HG02870 (cell line): ENCODE measurements at regions not wholly inside any gene's neighbourhood (a gene's known extent, or its start where the extent isn't known, plus 50 kb on each side); places are given as distances from the start of the nearest gene placed in this dataset.
"Not testable (repeated sequence)": the region's sequence is repeated elsewhere in the genome, so short reads cannot be mapped to it uniquely, and the experiment has no call there.

Experiments used
- ATAC-seq: cut with Tn5 transposase; IDR thresholded peaks from one replicate; pipeline ENCODE4 v1.9.1; 2021; ENCODE audit warnings: mild to moderate bottlenecking, moderate library complexity; ENCODE audit not compliant: unreplicated experiment

DNA sequence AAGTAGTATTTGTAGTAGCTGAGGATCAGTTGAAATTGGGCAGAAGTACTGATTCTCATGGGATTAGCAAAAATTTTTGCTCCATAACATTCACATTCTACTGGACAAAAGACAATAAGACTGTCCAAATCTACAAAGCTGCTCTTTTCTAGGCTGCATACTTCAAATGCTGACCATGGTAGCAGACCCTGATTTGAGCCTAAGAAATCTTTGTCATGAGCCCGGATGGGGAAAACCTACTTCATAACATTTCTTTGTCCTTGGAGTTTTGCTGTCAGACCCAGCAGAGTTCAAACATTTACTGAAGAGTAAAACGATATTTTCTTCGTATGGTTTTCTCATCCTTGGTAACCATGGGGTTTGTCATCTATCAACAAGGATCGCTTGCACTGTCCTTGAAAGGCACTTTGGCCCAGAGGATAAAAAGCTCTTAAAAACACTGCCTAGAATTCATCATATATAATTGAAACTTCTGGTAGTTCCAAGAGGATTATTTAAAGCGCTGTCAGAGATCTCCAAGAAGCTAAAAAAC lies 216.9 kb downstream of the CAVIN4 start:
- no peak for ATAC-seq

DNA sequence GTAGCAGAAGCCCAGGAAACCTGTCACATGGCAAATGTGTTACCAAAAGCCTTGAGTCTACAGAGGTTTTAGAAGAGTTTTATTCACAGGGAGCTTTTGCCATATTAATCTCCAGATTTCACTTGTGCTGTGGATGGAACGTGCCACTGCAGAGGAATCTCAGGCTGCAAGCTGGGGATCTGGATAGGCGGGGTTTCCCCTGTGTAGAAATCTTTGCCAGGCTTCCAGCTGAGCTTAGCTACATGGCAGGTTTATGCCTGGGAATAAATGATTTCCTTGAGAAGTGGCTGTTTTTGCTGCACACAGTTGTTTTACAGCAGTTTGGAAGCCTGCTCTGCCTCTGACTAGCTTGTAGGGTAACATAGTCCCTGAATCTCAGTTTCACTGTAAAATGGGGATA lies 224.6 kb upstream of the PLPPR1 start:
- ATAC-seq, result no peak

DNA sequence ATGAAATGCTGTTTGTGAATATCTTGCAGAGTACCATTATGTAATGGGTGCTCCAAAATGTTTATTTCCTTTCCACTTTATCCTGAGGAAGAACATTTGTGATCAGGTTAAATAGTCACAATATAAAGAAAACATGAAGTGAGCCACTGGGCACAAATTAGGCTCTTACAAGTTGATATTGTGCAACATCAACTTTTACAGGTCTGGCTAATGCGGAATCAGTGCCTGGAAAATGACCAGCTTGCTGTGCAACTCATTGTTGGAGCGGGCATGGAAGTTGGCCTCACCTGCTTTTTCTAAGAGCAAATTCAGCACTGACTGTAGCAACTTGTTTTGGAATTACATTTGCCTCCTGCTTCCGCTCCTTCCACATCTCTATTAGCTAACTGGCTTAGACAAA lies 216.9 kb upstream of the PLPPR1 start:
- no peak for ATAC-seq

DNA sequence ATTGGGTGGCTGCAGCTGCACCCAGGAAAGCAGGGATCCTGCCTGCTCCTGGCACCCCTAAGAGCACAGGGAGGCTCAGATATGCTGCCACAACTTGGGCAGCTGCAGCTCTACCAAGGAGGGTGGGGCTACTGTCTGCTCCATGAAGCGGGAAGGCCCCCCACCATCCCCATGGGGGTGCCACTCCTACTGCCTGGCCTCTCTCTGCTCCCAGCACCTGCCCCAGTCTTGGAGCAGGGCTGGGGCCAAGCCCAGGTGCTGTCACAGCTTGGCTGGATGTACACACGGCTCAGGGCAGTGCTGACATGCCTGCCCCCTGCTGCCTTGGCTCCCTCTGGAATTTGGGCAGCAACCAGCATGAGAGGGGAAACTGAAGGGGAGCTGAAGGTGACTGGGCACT lies 214.7 kb upstream of the PLPPR1 start:
- no peak for ATAC-seq

DNA sequence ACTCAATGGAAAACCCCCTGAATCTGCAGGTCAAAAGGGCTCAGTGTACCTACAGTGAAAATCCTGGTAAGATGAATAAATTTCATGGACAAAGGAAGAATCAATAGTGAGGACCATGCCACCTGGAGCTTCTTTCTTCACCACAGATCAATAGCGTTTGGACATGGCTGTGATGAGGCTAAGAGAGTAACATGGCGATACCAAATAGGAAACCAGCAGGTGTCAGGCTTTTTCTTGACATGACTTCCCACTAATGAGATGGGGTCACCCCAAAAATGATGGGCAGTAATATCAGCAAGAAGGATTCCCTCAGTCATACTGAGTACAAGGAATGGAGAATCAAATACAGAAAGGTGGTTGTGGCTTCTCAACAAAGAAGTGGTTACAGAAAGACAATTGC lies 208.5 kb upstream of the PLPPR1 start:
- ATAC-seq, result no peak

DNA sequence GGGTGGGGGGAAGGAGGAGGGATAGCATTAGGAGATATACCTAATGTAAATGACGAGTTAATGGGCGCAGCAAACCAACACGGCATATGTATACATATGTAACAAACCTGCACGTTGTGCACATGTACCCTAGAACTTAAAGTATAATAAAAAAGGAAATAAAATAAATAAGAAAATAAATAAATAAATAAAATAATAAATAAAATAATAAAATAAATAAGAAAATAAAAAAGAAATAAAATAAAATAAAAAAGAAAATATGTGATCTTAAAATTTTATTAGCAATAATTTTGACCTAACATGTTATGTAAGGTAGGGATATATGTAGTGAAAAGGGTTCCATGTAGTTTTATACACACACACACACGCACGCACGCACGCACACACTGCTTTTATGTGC lies 195.5 kb upstream of the PLPPR1 start:
- not testable (repeated sequence) for ATAC-seq

GRCh38 chr9:100838857-100839256 lies 189.7 kb upstream of the PLPPR1 start:
- ATAC-seq, result no peak

GRCh38 chr9:100848726-100849125 lies 179.8 kb upstream of the PLPPR1 start:
- no peak for ATAC-seq

DNA sequence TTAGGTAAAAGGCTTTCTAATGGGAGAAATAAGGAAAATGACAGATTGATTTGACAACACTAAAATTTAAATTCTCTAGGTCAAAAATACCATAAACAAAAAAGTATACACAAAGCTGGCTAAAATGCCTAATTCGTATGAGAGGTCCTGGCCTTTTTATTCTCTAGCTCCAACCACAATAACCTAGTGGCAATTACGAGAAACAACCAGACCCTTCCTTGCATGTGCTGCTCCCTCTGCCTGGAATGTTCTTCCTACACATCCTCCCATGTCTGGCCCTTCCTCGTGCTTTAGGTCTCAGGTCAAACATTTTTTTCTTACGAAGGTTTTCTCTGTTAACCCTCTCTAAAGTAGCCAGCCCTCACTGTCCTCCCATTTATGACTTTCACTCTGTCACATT lies 176.4 kb upstream of the PLPPR1 start:
- no peak for ATAC-seq

GRCh38 chr9:100856238-100856637 lies 172.3 kb upstream of the PLPPR1 start:
- ATAC-seq, result no peak

DNA sequence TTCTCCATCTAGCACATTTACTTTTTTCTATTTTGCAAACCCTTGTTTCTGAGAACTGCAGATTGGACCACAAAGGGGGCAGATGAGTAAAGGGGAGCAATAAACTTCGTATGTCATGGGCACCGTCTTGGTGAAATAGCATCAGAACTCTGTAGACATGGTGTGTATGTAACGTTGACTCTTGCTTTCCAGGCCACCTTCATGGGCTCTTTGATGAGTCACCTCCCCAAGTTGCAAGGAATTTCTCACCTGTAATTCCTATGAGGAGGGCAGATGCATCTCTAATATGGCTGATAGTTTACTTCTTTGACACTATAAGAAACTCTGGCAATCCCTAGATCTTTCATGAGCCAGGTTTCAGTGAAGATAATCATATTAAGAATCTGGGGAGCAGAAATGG lies 163.4 kb upstream of the PLPPR1 start:
- ATAC-seq, result no peak

DNA sequence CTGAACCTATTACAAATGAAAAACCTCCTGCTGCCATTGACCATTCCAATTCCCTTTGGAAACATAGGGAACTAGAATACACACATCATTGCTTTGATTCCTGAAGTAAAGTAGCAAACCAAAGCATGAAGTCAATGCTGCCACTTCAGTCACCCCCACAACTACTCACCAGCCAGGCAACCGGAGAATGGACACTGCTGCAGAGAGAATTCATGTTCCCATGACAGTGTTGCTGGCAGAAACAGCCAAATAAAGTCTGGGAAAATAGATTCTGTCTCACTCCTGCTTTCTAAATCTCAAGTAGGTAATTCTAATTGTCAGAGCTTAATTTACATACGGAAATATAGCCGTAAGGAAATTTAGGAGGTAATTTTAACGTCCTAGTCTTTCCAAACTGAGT lies 162.9 kb upstream of the PLPPR1 start:
- ATAC-seq, result no peak

DNA sequence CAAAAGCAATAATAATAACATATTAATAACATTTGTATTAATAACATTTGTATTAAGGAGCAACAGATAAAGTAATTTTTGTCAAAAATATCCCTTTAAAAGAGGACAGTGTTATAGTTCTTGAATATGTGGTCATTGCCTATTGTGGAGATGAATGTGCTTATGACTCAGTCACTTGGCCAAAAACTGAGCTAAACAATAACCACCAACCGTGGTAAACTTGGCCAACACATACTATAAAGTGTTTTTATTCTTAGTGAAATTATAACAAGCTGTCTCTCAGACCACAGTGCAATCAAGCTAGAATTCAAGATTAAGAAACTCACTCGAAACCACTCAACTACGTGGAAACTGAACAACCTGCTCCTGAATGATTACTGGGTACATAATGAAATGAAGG lies 159.2 kb upstream of the PLPPR1 start:
- no peak for ATAC-seq

GRCh38 chr9:100879884-100880283 lies 148.6 kb upstream of the PLPPR1 start:
- no peak for ATAC-seq

DNA sequence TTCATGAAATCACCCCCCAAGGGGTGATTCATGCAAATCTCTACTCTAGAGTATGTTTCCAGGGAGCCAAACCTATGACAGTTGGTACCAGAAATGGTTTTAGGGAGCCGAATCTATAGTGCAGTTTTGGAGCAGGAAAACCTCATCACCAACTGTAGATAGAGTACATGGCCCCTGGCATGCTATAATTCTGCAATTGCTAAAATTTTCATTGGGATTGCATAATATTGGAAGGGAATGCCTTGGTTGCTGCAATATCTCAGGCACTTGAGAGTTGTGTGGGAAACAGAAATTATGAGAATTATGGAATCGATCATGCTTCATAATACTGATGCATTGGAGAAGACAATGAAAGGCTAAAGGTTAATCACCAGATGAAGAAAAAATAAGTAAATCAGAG lies 148.2 kb upstream of the PLPPR1 start:
- ATAC-seq, result no peak

DNA sequence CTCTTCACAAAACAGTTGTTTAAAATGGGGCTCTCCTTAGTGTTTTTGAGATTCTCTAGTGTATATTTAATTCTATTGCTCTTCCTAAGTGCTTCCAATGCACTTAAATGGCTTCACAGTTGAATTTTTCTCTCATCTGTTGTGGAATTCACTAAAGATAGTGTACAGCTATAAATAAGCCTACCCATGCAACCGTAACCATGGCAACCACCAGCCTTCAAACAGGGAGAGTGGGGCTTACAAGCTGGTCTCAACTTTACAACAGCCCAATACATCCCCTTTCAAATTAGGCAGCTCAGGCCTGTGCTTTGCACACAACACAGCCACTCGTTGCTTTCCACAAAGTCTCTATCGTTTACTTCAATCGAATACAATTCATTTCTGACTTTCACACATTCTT lies 144.0 kb upstream of the PLPPR1 start:
- ATAC-seq, result no peak

- no peak for ATAC-seq
These were observed 138.2 kb upstream of the PLPPR1 start for GRCh38 chr9:100890321-100890720.

- ATAC-seq, result no peak
These were observed 117.3 kb upstream of the PLPPR1 start for GRCh38 chr9:100911273-100911672.

DNA sequence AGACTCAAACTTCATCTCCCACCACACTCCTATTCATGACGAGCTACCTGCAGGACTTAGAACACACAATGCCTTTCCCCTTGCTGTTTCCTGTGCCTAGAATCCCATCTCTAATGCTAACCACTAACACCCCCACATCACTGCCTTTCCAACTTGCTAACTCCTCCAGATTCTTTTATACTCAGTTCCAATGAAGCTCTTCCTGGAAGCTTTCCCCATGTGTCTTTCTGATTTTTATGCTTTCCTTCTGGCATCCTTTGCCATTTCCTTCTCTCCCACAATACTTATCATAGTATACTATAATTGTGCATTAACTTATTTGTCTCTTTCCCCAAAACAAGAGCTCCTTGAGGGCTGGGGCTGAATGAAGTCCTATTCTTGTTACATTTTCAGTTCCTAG lies 115.3 kb upstream of the PLPPR1 start:
- no peak for ATAC-seq

DNA sequence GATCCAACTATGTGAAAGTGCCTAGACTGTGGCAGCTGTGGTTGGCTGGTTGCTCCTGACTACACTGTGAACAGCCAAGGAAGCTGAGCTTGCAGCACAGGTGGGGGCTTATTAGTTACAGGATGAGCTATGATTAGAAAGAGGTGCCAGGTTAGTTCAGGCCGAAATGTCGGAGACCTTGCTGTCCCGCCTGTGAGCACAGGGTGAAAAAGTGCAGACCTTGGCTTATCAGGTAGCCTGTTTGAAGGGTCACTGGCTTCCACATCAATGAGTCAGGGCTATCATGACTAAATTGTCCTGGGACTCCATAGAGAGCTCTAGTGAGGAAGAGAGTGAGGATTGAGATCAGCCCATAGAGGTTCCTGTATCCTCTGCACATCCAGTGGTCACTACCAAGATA lies 114.3 kb upstream of the PLPPR1 start:
- no peak for ATAC-seq

DNA sequence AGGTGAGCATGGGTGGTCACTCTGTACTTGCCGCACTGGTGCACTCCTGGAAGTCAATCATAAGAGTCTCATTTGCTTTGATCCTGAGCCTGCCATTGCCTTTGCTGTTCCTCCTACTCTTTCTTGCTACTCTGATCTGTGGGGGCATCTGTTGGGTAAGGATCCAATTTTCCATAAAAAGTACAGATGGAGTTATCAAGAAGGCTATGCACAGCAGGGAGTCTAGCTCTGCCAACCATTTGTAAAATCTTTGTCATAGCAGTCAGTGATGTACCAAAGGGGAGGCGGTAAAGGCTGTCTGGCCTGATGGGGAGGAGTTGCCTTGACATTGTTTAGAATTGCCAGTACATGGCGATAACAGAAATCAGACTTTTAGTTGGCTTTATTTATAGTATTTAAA lies 109.0 kb upstream of the PLPPR1 start:
- no peak for ATAC-seq

- ATAC-seq, result no peak
These were observed 102.2 kb upstream of the PLPPR1 start for GRCh38 chr9:100926366-100926765.

GRCh38 chr9:100927763-100928162 lies 100.8 kb upstream of the PLPPR1 start:
- ATAC-seq, result no peak

GRCh38 chr9:100933656-100934055 lies 94.9 kb upstream of the PLPPR1 start:
- ATAC-seq, result no peak
